Ishikawa (cell line): ENCODE measurements at regions not wholly inside any gene's neighbourhood (a gene's known extent, or its start where the extent isn't known, plus 50 kb on each side); places are given as distances from the start of the nearest gene placed in this dataset.

ENCODE experiments used
- CEBPB ChIP-seq: IDR thresholded peaks from 2 replicates; pipeline ENCODE4 v1.6.1; 2012
- CREB1 ChIP-seq: IDR thresholded peaks from 2 replicates; pipeline ENCODE4 v1.6.1; 2012; ENCODE audit warnings: low read depth
- EGR1 ChIP-seq: IDR thresholded peaks from 2 replicates; pipeline ENCODE4 v1.6.1; 2012
- EP300 ChIP-seq: IDR thresholded peaks from 2 replicates; pipeline ENCODE4 v1.6.1; 2012; ENCODE audit warnings: borderline replicate concordance
- FOXM1 ChIP-seq: IDR thresholded peaks from 2 replicates; pipeline ENCODE4 v1.6.1; 2012; ENCODE audit warnings: low read depth, borderline replicate concordance
- NFIC ChIP-seq: IDR thresholded peaks from 2 replicates; pipeline ENCODE4 v1.6.1; 2012
- RAD21 ChIP-seq: IDR thresholded peaks from 2 replicates; pipeline ENCODE4 v1.6.1; 2012; ENCODE audit warnings: low read depth
- REST ChIP-seq: IDR thresholded peaks from 2 replicates; pipeline ENCODE4 v1.6.1; 2012; ENCODE audit warnings: low read depth, mild to moderate bottlenecking
- TAF1 ChIP-seq: IDR thresholded peaks from 2 replicates; pipeline ENCODE4 v1.6.1; 2012; ENCODE audit warnings: low read depth, mild to moderate bottlenecking
- TCF12 ChIP-seq: IDR thresholded peaks from 2 replicates; pipeline ENCODE4 v1.6.1; 2012; ENCODE audit warnings: low read depth
- TEAD4 ChIP-seq: IDR thresholded peaks from 2 replicates; pipeline ENCODE4 v1.6.1; 2012
- YY1 ChIP-seq: IDR thresholded peaks from 2 replicates; pipeline ENCODE4 v1.6.1; 2012; ENCODE audit warnings: low read depth
- ZBTB7A ChIP-seq: IDR thresholded peaks from 2 replicates; pipeline ENCODE4 v1.6.1; 2012; ENCODE audit warnings: low read depth
- TF ChIP-seq, protein P1 (sequence below): IDR thresholded peaks from 2 replicates; pipeline ENCODE4 v1.6.1; 2012
- TF ChIP-seq, protein P2 (sequence below): IDR thresholded peaks from 2 replicates; pipeline ENCODE4 v1.6.1; 2012

GRCh38 chr3:139119331-139120025 is 74.8 kb upstream of the PRR23C start:
- no peak for TF ChIP-seq TAF1
- no peak for TF ChIP-seq RAD21
- TF ChIP-seq REST: no peak
- no peak for TF ChIP-seq EP300
- no peak for TF ChIP-seq NFIC
- no peak for TF ChIP-seq TEAD4
- TF ChIP-seq TCF12: no peak
- TF ChIP-seq YY1: no peak
- TF ChIP-seq, protein P1, sequence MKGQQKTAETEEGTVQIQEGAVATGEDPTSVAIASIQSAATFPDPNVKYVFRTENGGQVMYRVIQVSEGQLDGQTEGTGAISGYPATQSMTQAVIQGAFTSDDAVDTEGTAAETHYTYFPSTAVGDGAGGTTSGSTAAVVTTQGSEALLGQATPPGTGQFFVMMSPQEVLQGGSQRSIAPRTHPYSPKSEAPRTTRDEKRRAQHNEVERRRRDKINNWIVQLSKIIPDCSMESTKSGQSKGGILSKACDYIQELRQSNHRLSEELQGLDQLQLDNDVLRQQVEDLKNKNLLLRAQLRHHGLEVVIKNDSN: no peak
- TF ChIP-seq, protein P2, sequence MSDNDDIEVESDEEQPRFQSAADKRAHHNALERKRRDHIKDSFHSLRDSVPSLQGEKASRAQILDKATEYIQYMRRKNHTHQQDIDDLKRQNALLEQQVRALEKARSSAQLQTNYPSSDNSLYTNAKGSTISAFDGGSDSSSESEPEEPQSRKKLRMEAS: no peak
- no peak for TF ChIP-seq FOXM1
- no peak for TF ChIP-seq EGR1
- no peak for TF ChIP-seq ZBTB7A
- no peak for TF ChIP-seq CEBPB
- no peak for TF ChIP-seq CREB1

GRCh38 chr3:139120086-139121056 is 75.7 kb upstream of the PRR23C start:
- TF ChIP-seq RAD21 (no peak), EGR1 (no peak), TCF12 (no peak), CREB1 (no peak), EP300 (no peak), FOXM1 (no peak), NFIC (no peak), REST (no peak), CEBPB (no peak), YY1 (no peak), TEAD4 (no peak), TAF1 (no peak), ZBTB7A (no peak)
- TF ChIP-seq, protein P2: no peak
- TF ChIP-seq, protein P1: no peak

GRCh38 chr3:139121513-139122220 is 77.0 kb upstream of the PRR23C start:
- no peak for TF ChIP-seq CEBPB
- no peak for TF ChIP-seq YY1
- TF ChIP-seq, protein P2: no peak
- no peak for TF ChIP-seq ZBTB7A
- TF ChIP-seq TAF1: no peak
- TF ChIP-seq RAD21: no peak
- TF ChIP-seq CREB1: no peak

DNA sequence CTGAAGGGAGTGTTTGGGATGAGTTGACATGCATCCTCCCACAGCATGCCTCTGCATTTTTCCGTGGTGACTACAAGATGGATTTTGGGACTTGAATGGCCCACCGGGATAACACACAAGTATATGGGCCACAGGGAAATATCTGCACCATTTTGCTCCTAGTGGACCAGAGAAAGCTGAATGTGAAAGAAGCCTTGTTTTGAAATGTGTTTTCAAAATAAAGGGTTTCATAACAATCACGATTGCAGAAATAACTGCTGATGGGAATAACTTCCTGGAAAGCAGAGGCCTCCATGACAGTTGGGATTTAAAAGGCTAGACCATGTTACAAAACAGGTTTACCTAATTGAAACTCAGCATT is 77.5 kb upstream of the PRR23C start:
- TF ChIP-seq TEAD4 (no peak), TCF12 (no peak), CEBPB (no peak), CREB1 (no peak), EP300 (no peak), YY1 (no peak), TAF1 (no peak), ZBTB7A (no peak), REST (no peak), EGR1 (no peak), RAD21 (no peak)
- TF ChIP-seq, protein P2: no peak
- TF ChIP-seq, protein P1: no peak
